Heart right ventricle (tissue), 16 donors: ENCODE measurements at regions not wholly inside any gene's neighbourhood (a gene's known extent, or its start where the extent isn't known, plus 50 kb on each side); places are given as distances from the start of the nearest gene placed in this dataset.

ENCODE experiments used
- ATAC-seq, 8 donors: fragments of 200-7000 bp; cut with Tn5 transposase; one replicate each; pipeline ENCODE4 v1.9.1; 2020; ENCODE audit warnings: mild to moderate bottlenecking in 8 of 8, moderate library complexity in 8 of 8, moderate number of reproducible peaks in 1 of 8
- DNase-seq, 2 donors: peaks; one replicate each; pipeline ENCODE4 v3.0.0-alpha.2; 2020
- H3K27ac ChIP-seq, 10 donors: fragments of 200-600 bp; sonication (generic) in 2 of 10; one replicate each; pipeline versions ENCODE4 v1.5.0 to v1.8.0; 2020 to 2022; ENCODE audit warnings: mild to moderate bottlenecking in 3 of 10
- H3K27me3 ChIP-seq, 7 donors: fragments of 200-600 bp; one replicate each; pipeline ENCODE4 v1.8.0; 2021 to 2022; ENCODE audit warnings: mild to moderate bottlenecking in 2 of 7
- H3K36me3 ChIP-seq, 9 donors: fragments of 200-600 bp; sonication (generic) in 1 of 9; one replicate each; pipeline versions ENCODE4 v1.5.0 to v1.8.0; 2020 to 2022; ENCODE audit warnings: mild to moderate bottlenecking in 2 of 9
- H3K4me1 ChIP-seq, 9 donors: fragments of 200-600 bp; sonication (generic) in 1 of 9; one replicate each; pipeline versions ENCODE4 v1.5.0 to v1.8.0; 2020 to 2022; ENCODE audit warnings: mild to moderate bottlenecking in 4 of 9
- H3K4me3 ChIP-seq, 10 donors: fragments of 200-600 bp; sonication (generic) in 2 of 10; one replicate each; pipeline versions ENCODE4 v1.5.0 to v1.8.0; 2020 to 2022; ENCODE audit warnings: mild to moderate bottlenecking in 7 of 10, moderate library complexity in 2 of 10
- H3K9me3 ChIP-seq, 11 donors: fragments of 200-600 bp in 10 of 11; sonication (generic) in 2 of 11; one replicate each; pipeline versions ENCODE4 v1.5.0 to v1.8.0; 2013 to 2022; ENCODE audit warnings: mild to moderate bottlenecking in 2 of 11, control low read depth in 1 of 11, moderate library complexity in 1 of 11
- WGBS, 2 donors: extraction: QIAGEN DNeasy Blood & Tissue Kit; methylation state at CpG; one replicate each; pipeline ENCODE4 v1.1.7; 2013; ENCODE audit warnings: inconsistent platforms in 1 of 2; 5-methylcytosine and 5-hydroxymethylcytosine counted together
- intact Hi-C, 10 donors: fragments of 100-400 bp; cut with DNase I; formaldehyde crosslinking; loops; one replicate each; pipeline versions ENCODE4 v1.11.1 to v1.14.2; 2022
- TF ChIP-seq, protein P1 (sequence below), 9 donors: fragments of 200-600 bp; sonication (generic) in 2 of 9; IDR thresholded peaks; one replicate each; pipeline versions ENCODE4 v1.5.0 to v1.8.0; 2021 to 2022; ENCODE audit warnings: antibody characterized with exemption in 9 of 9, mild to moderate bottlenecking in 5 of 9, moderate library complexity in 1 of 9
- donor health status: Arrhythmogenic right ventricular cardiomyopathy.
- donor health status: ischemic (EF 13 %, LVEDD 7.1; RV severe dilation, severe dysfunction).
- donor health status: healthy with polysubstance abuse.
- donor health status: DM: no; HTN: yes; CAD: no.
- donor health status: DM: no; HTN: no; CAD: no.
- donor health status: ischemic (EF 25% LVEDD 6.9; RV normal size, moderate dysfunction).
- donor health status: ischemic (EF 25% LVEDD 5.7; RV mildly dilated, moderate dysfunction).
- donor health status: healthy.
- donor health status: DM: yes; HTN: yes; CAD: no.
- donor health status: Ischemic cardiomyopathy.
- donor health status: ischemic (EF 35%, LVEDD 5.7; RV mildly dilated, moderate dysfunction).
- donor health status: nonischemic (EF 11% LVEDD 7.7; RV severe dilation, severe dysfunction).
- donor health status: DM: yes; HTN: yes; CAD: no.
- donor health status: PGD.
- donor health status: ischemic (EF 29% LVEDD 5.4; RV normal size, mild dysfunction).
- donor health status: nonischemic (EF 23%, LVEDD 6.1; RV moderate dilation, normal function).

DNA sequence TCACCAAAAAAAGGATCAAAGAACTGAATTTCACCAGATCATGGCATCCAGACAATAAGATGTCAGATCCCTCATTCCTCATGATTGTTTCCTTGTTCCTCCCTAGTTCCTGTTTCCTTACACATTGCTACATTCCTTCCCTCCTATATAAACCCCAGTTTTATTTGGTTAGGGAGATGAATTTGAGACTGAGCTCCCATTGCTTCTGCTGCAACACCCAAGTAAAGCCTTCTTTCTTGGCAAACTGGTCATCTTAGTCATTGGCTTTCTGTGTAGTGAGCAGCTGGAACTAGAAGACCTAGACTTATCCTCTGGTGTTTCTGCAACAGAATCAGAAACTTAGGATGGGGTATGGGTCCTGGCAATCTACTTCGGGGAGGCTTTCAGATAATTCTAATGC lies 217.9 kb downstream of the NOVA1 start:
- no peaks in the 10 kb centered on the region for H3K9me3 ChIP-seq
- ATAC-seq (no peak), DNase-seq (no peak)
- TF ChIP-seq, protein P1, sequence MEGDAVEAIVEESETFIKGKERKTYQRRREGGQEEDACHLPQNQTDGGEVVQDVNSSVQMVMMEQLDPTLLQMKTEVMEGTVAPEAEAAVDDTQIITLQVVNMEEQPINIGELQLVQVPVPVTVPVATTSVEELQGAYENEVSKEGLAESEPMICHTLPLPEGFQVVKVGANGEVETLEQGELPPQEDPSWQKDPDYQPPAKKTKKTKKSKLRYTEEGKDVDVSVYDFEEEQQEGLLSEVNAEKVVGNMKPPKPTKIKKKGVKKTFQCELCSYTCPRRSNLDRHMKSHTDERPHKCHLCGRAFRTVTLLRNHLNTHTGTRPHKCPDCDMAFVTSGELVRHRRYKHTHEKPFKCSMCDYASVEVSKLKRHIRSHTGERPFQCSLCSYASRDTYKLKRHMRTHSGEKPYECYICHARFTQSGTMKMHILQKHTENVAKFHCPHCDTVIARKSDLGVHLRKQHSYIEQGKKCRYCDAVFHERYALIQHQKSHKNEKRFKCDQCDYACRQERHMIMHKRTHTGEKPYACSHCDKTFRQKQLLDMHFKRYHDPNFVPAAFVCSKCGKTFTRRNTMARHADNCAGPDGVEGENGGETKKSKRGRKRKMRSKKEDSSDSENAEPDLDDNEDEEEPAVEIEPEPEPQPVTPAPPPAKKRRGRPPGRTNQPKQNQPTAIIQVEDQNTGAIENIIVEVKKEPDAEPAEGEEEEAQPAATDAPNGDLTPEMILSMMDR (IDR thresholded peaks at IDR 0.05) = no peak
- no peaks in the 10 kb centered on the region for H3K27me3 ChIP-seq
- H3K4me3 ChIP-seq = no peak overlapping the region
- peaks cover 0 to 11% (median 0%) of the 10 kb centered on the region in 9 donors for H3K4me1 ChIP-seq
- H3K27ac ChIP-seq = no peak overlapping the region
- H3K36me3 ChIP-seq = no peaks in the 10 kb centered on the region
- intact Hi-C loops = no loop called here
- WGBS, 2 donors = 39 to 59% methylated on average over 1 of the region's 1 CpG

DNA sequence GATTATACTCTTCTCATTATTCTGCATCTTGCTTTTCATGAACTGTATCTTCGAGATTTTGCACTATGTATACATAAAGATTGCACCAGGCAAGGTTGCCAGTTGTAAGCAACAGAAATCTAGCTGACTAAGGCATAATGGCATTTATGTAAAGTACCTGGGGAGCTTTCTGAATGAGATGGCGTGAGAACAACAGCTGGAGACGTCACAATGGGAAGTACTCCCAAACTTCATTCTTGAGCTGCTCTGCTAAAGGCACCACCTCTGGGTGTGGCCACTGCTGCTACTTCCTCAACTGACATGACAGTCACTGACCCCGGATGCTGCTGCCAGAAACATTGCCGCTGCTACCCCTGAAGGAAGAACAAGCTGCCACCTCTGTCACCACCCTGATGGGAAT lies 220.7 kb downstream of the NOVA1 start:
- WGBS, 2 donors = 61 to 70% methylated on average over 5 of the region's 5 CpGs
- DNase-seq (no peak), ATAC-seq (no peak)
- TF ChIP-seq, protein P1 (IDR thresholded peaks at IDR 0.05) = no peak
- Histone ChIP-seq H3K4me3 (no peak overlapping the region), H3K9me3 (no peaks in the 10 kb centered on the region), H3K36me3 (no peaks in the 10 kb centered on the region), H3K27me3 (no peaks in the 10 kb centered on the region), H3K4me1 (peaks cover 0 to 11% (median 0%) of the 10 kb centered on the region in 9 donors), H3K27ac (no peak overlapping the region)
- intact Hi-C loops = no loop called here

DNA sequence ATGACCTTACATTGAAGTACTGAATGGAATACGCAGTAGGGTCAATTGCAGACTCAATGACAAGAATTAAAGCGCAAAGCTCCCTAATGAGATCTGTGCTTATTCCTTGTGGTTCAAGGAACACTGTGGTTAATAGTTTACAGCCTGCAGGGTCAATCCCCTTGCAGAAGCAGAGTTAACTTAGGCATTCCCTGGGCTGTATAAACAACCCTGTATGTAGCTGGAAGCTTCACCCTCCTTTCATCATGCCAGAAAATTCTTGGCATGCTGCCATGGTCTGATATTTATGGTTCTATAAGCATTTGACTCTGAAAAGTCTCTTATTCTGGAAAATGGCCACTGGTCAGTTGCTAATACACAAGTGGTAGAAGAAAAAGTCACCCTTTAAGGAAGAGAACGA lies 227.7 kb downstream of the NOVA1 start:
- no peak overlapping the region for H3K4me3 ChIP-seq
- ATAC-seq (no peak), DNase-seq (no peak)
- no peaks in the 10 kb centered on the region for H3K27me3 ChIP-seq
- H3K27ac ChIP-seq = no peak overlapping the region
- no peaks in the 10 kb centered on the region for H3K4me1 ChIP-seq
- WGBS, 2 donors = 73 to 80% methylated on average over 3 of the region's 3 CpGs
- no peaks in the 10 kb centered on the region for H3K36me3 ChIP-seq
- TF ChIP-seq, protein P1 (IDR thresholded peaks at IDR 0.05) = no peak
- H3K9me3 ChIP-seq = no peaks in the 10 kb centered on the region
- intact Hi-C loops = no loop called here

DNA sequence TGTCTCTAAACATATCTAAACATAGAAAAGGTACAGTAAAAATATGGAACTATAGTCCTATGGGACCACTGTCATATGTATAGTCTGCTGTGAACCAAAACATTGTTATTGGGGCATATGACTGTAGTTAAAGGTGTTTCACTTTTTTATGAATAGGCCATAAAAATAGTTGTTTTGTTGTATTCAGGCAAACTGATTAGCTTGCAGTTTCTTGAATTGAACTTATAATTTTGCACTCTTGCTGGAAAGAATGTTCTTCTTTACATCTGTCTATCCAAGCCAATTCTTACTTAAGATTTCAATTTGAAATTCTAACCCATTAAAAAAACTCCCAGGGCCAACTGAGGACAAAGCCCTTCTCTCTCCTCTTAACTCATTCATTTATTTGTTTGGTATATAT lies 234.1 kb downstream of the NOVA1 start:
- H3K4me1 ChIP-seq = peaks cover 0 to 11% (median 0%) of the 10 kb centered on the region in 9 donors
- no peak overlapping the region for H3K27ac ChIP-seq
- no peaks in the 10 kb centered on the region for H3K27me3 ChIP-seq
- intact Hi-C loops = no loop called here
- no peak for ATAC-seq
- TF ChIP-seq, protein P1 (IDR thresholded peaks at IDR 0.05) = no peak
- H3K4me3 ChIP-seq = no peak overlapping the region
- H3K9me3 ChIP-seq = no peaks in the 10 kb centered on the region
- no peaks in the 10 kb centered on the region for H3K36me3 ChIP-seq
- DNase-seq = no peak

DNA sequence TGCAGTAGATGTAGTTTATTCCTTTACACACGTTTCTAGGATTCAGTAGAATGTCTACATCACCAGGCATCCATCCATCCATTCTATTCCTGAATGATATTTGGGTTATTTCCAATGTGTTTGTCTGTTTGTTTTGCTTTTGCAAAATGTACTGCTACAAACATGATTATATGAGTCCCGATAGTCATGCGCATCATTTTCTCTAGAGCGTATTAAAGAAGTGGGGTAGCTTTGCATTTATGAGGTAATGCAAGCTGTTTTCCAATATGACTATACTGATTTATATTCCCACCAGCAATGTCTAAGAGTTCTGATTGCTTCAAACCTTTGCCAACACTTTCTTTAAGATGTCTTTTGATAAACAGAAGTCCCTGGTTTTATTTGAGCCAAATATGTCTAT lies 253.2 kb downstream of the NOVA1 start:
- H3K9me3 ChIP-seq = peaks cover 0 to 4% (median 0%) of the 10 kb centered on the region in 11 donors

More for the DNA sequence above, 253.2 kb downstream of the NOVA1 start:
- intact Hi-C loops = no loop called here
- H3K27ac ChIP-seq = no peak overlapping the region
- TF ChIP-seq, protein P1 (IDR thresholded peaks at IDR 0.05) = no peak
- H3K4me3 ChIP-seq = no peak overlapping the region
- DNase-seq (no peak), ATAC-seq (no peak)
- H3K4me1 ChIP-seq = no peaks in the 10 kb centered on the region
- H3K27me3 ChIP-seq = no peaks in the 10 kb centered on the region
- no peaks in the 10 kb centered on the region for H3K36me3 ChIP-seq
- 83 to 85% methylated on average over 4 of the region's 4 CpGs for WGBS, 2 donors
